HFFc6 (cell line): ENCODE measurements at regions not wholly inside any gene's neighbourhood (a gene's known extent, or its start where the extent isn't known, plus 50 kb on each side); places are given as distances from the start of the nearest gene placed in this dataset.

Experiments used
- DNase-seq: peaks from one replicate; pipeline ENCODE4 v3.0.0-alpha.2; 2018
- H3K27ac Mint-ChIP-seq: 2 replicates; pipeline ENCODE4 v1.8.0; 2020; ENCODE audit warnings: mild to moderate bottlenecking, mixed read lengths
- H3K27me3 Mint-ChIP-seq: 2 replicates; pipeline ENCODE4 v1.8.0; 2021; ENCODE audit warnings: mild to moderate bottlenecking, moderate library complexity, mixed read lengths; ENCODE audit not compliant: insufficient read depth
- H3K36me3 Mint-ChIP-seq: 2 replicates; pipeline ENCODE4 v1.8.0; 2021; ENCODE audit warnings: low read depth, mixed read lengths
- H3K4me1 Mint-ChIP-seq: 2 replicates; pipeline ENCODE4 v1.8.0; 2020; ENCODE audit warnings: low read depth, mixed read lengths
- H3K4me3 Mint-ChIP-seq: 2 replicates; pipeline ENCODE4 v1.8.0; 2020; ENCODE audit warnings: mild to moderate bottlenecking, moderate library complexity, mixed read lengths
- H3K9me3 Mint-ChIP-seq: 2 replicates; pipeline ENCODE4 v1.8.0; 2020; ENCODE audit warnings: mild to moderate bottlenecking, mixed read lengths
- CTCF ChIP-seq: fragments of 200-600 bp; sonication (generic); IDR thresholded peaks from 2 replicates; pipeline ENCODE4 v1.5.0; 2021; ENCODE audit warnings: antibody characterized with exemption, mild to moderate bottlenecking

DNA sequence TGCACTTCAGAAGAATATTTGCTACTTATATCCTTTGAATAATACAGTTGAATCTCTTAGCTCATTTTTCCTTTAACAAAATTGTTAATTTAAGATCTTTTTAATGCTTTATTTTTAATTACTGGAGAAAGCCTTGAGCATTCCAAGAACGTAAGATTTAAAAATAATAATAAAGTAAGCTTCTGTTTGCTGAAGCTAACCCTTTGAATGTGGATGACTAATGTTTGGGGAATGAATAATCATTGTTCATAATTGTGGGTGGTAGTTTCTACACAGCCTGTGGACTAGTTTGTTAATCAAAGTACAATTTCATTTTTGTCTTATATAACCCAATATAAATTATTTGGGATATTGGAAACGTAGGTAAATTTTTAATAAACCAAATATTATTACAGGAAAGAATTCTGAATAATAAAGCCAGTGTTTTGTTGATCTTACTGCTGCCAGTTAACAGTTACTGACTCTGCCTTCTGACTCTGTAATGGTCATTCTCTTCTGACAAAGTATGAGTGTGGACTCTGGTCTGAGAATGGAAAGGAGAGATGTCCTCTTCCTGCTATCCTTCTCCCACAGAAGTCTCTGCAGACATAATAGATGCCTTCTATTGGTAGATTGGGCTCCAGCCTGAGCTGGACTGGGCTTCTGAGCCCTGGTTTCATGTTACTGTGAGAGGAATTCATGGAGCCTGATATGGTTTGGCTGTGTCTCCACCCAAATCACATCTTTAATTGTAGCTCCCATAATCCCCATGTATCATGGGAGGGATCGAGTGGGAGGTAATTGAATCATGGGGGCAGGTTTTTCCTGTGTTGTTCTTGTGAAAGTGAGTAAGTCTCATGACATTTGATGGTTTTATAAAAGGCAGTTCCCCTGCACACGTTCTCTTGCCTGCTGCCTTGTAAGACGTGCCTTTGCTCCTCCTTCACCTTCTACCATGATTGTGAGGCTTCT, 292.7 kb upstream of the SLC39A10 start:
- peak overlapping the region; percentile 2; the same call in 1 of the 2 replicates for H3K4me3 Mint-ChIP-seq
- peaks cover 18% of the 10 kb centered on the region for H3K9me3 Mint-ChIP-seq
- H3K36me3 Mint-ChIP-seq: peaks cover 11% of the 10 kb centered on the region
- DNase-seq: peak; percentile 30
- H3K4me1 Mint-ChIP-seq: peaks cover 36% of the 10 kb centered on the region
- H3K27me3 Mint-ChIP-seq: no peaks in the 10 kb centered on the region
- TF ChIP-seq CTCF: no peak
- peak overlapping the region; percentile 78 for H3K27ac Mint-ChIP-seq

GRCh38 chr2:195363496-195363895, 293.5 kb upstream of the SLC39A10 start:
- no peaks in the 10 kb centered on the region for H3K27me3 Mint-ChIP-seq
- no peak overlapping the region for H3K4me3 Mint-ChIP-seq
- H3K4me1 Mint-ChIP-seq: peaks cover 33% of the 10 kb centered on the region
- H3K27ac Mint-ChIP-seq: 0 out of 2 replicates have a peak overlapping the region, but pooled peaks have one; percentile 42
- no peak for TF ChIP-seq CTCF
- DNase-seq: peak; percentile 32
- peaks cover 11% of the 10 kb centered on the region for H3K36me3 Mint-ChIP-seq
- peaks cover 18% of the 10 kb centered on the region for H3K9me3 Mint-ChIP-seq

GRCh38 chr2:195360242-195360641, 296.8 kb upstream of the SLC39A10 start:
- Mint-ChIP-seq H3K4me3 (no peak overlapping the region), H3K4me1 (peaks cover 30% of the 10 kb centered on the region), H3K27me3 (no peaks in the 10 kb centered on the region), H3K36me3 (peaks cover 13% of the 10 kb centered on the region), H3K9me3 (peaks cover 14% of the 10 kb centered on the region), H3K27ac (no peak overlapping the region)
- DNase-seq: no peak
- TF ChIP-seq CTCF: no peak

GRCh38 chr2:195359043-195359735, 297.8 kb upstream of the SLC39A10 start:
- Mint-ChIP-seq H3K4me3 (no peak overlapping the region), H3K27ac (no peak overlapping the region), H3K36me3 (peaks cover 7% of the 10 kb centered on the region), H3K9me3 (peaks cover 5% of the 10 kb centered on the region; the same call in 1 of the 2 replicates), H3K4me1 (peaks cover 19% of the 10 kb centered on the region), H3K27me3 (no peaks in the 10 kb centered on the region)
- DNase-seq: no peak
- TF ChIP-seq CTCF: no peak

- H3K4me3 Mint-ChIP-seq: no peak overlapping the region
- H3K27ac Mint-ChIP-seq: no peak overlapping the region
- no peaks in the 10 kb centered on the region for H3K27me3 Mint-ChIP-seq
- peaks cover 7% of the 10 kb centered on the region for H3K36me3 Mint-ChIP-seq
- no peak for TF ChIP-seq CTCF
- peaks cover 4% of the 10 kb centered on the region; the same call in 1 of the 2 replicates for H3K4me1 Mint-ChIP-seq
- no peak for DNase-seq
- peaks cover 5% of the 10 kb centered on the region; the same call in 1 of the 2 replicates for H3K9me3 Mint-ChIP-seq
Observed at GRCh38 chr2:195356920-195357440, 300.0 kb upstream of the SLC39A10 start.
